ENCODE measurements at regions not wholly inside any gene's neighbourhood (a gene's known extent, or its start where the extent isn't known, plus 50 kb on each side); places are given as distances from the start of the nearest gene placed in this dataset.

DNA sequence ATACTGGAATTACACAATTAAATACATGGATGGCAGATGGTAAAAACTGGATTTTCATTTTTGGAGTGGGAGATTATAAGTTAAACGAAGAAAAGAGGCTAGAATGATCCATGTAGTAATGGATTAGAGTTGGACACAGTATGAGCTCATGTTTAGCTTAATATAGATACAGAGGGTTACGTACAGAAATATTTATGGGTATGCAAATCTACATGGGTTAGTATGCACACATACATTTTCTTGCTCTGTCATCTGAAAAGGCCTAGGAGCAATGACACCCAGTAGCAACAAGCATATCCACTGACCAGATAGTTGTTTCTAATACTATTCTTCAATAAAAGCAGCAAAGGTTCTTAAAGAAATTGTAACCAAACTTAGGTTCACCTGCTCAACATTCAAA, 366.4 kb downstream of the SEMA3D start:
- DNase-seq (ENCODE audit: low read depth) = no peak
- no peak overlapping the region for H3K4me3 ChIP-seq (ENCODE audit: low read depth, low read length)
- no peak for TF ChIP-seq CTCF (IDR thresholded peaks at IDR 0.05; ENCODE audit: insufficient read depth, low read depth, low read length)

DNA sequence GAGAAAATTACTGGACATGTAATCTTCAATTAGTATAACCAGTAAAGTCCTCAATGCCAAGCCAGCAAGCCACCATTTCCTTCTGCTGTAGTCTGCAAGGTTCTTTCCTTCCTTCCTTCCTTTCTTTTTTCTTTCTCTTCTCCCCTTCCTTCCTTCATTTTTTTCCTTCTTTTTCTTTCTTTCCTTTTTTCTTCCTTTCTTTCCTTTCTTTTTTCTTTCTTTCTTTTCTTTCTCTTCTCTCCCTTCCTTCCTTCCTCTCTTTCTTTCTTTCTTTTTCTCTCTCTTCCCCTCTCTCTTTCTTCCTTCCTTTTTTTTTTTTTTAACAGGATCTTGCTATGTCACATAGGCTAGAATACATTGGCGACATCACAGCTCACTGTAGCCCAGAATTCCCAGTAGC, 369.8 kb downstream of the SEMA3D start:
- TF ChIP-seq CTCF (IDR thresholded peaks at IDR 0.05; ENCODE audit: insufficient read depth, low read depth, low read length) = no peak
- DNase-seq (ENCODE audit: low read depth) = no peak
- H3K4me3 ChIP-seq (ENCODE audit: low read depth, low read length) = no peak overlapping the region

GRCh38 chr7:84813376-84813775, 373.5 kb downstream of the SEMA3D start:
- no peak for TF ChIP-seq CTCF (IDR thresholded peaks at IDR 0.05; ENCODE audit: insufficient read depth, low read depth, low read length)
- H3K4me3 ChIP-seq (ENCODE audit: low read depth, low read length) = no peak overlapping the region
- no peak for DNase-seq (ENCODE audit: low read depth)

DNA sequence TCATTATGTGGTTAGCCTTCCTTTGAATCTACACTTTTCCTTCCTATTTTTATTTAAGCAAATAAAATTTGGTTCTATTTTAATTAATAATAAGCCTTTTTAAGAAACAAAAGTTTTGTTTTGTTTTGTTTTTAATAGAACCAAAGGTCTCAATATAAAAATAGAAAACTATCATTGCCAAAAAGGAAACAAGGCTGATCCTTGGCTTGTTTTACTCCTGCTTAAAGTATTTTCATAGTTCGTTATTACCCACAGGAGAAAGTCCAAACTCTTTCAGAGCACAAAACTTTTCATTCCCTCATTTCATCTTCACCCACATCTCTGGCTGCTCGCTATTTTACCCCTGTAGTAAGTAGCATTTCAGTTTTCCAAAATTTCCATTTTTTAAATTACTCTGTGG, 374.8 kb downstream of the SEMA3D start:
- DNase-seq (ENCODE audit: low read depth) = no peak
- TF ChIP-seq CTCF (IDR thresholded peaks at IDR 0.05; ENCODE audit: insufficient read depth, low read depth, low read length) = no peak
- no peak overlapping the region for H3K4me3 ChIP-seq (ENCODE audit: low read depth, low read length)

GRCh38 chr7:84811362-84811761, 375.5 kb downstream of the SEMA3D start:
- no peak for TF ChIP-seq CTCF (IDR thresholded peaks at IDR 0.05; ENCODE audit: insufficient read depth, low read depth, low read length)
- DNase-seq (ENCODE audit: low read depth) = no peak
- H3K4me3 ChIP-seq (ENCODE audit: low read depth, low read length) = no peak overlapping the region

- no peak for TF ChIP-seq CTCF (IDR thresholded peaks at IDR 0.05; ENCODE audit: insufficient read depth, low read depth, low read length)
- DNase-seq (ENCODE audit: low read depth) = no peak
- no peak overlapping the region for H3K4me3 ChIP-seq (ENCODE audit: low read depth, low read length)
Measured at GRCh38 chr7:84809877-84810276, 377.0 kb downstream of the SEMA3D start.

DNA sequence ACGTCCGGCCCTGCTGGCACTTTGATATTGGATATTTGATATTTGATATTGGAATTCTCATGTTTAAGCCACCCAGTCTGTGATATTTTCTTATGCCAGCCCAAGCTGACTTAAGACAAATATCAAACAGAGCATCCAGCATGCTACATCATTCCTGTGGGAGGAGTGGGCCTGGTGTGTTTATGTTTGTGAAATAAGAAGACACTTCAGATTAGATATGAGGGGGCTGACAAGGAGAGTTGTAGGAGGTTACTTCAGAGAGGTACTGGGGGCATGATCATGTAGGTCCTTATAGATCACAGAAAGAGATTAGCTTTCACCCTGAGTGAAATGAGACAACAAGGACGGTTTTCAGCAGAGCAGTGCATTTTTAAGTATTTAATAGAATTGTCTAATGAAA, 382.9 kb downstream of the SEMA3D start:
- DNase-seq (ENCODE audit: low read depth) = no peak
- H3K4me3 ChIP-seq (ENCODE audit: low read depth, low read length) = no peak overlapping the region
- TF ChIP-seq CTCF (IDR thresholded peaks at IDR 0.05; ENCODE audit: insufficient read depth, low read depth, low read length) = no peak

All from fibroblast of villous mesenchyme (primary cell).